RWPE2 (cell line): ENCODE measurements at regions not wholly inside any gene's neighbourhood (a gene's known extent, or its start where the extent isn't known, plus 50 kb on each side); places are given as distances from the start of the nearest gene placed in this dataset.

ENCODE experiments used
- ATAC-seq: fragments of 200-7000 bp; cut with Tn5 transposase; 3 replicates; pipeline ENCODE4 v1.9.1; 2021; ENCODE audit warnings: low read depth
- DNase-seq: peaks from one replicate; pipeline ENCODE4 v3.0.0-alpha.2; 2020; ENCODE audit warnings: low spot score
- H3K27ac ChIP-seq: fragments of 450-650 bp; 2 replicates; pipeline ENCODE4 v1.5.1; 2017; ENCODE audit warnings: mild to moderate bottlenecking; ENCODE audit not compliant: poor library complexity, severe bottlenecking
- H3K27me3 ChIP-seq: fragments of 250-450 bp; sonication (Bioruptor Pico); 2 replicates; pipeline ENCODE4 v1.5.1; 2021; ENCODE audit warnings: mild to moderate bottlenecking, moderate library complexity; ENCODE audit not compliant: insufficient read depth, poor library complexity, severe bottlenecking
- H3K36me3 ChIP-seq: fragments of 250-450 bp; sonication (Bioruptor Pico); 2 replicates; pipeline ENCODE4 v1.5.1; 2020; ENCODE audit warnings: low read depth, mild to moderate bottlenecking, moderate library complexity
- H3K4me1 ChIP-seq: fragments of 250-450 bp; sonication (Bioruptor Pico); 2 replicates; pipeline ENCODE4 v1.5.1; 2021; ENCODE audit warnings: mild to moderate bottlenecking, moderate library complexity; ENCODE audit not compliant: insufficient read depth, poor library complexity, severe bottlenecking
- H3K4me3 ChIP-seq: fragments of 250-450 bp; sonication (Bioruptor Pico); 2 replicates; pipeline ENCODE4 v1.5.1; 2021; ENCODE audit warnings: mild to moderate bottlenecking, moderate library complexity; ENCODE audit not compliant: severe bottlenecking
- H3K9me3 ChIP-seq: fragments of 250-450 bp; sonication (Bioruptor Pico); 2 replicates; pipeline ENCODE4 v1.5.1; 2021; ENCODE audit warnings: mild to moderate bottlenecking, moderate library complexity; ENCODE audit not compliant: severe bottlenecking
- CTCF ChIP-seq: fragments of 450-650 bp; IDR thresholded peaks from one replicate; pipeline ENCODE4 v1.5.1; 2017; ENCODE audit warnings: mild to moderate bottlenecking, moderate library complexity; ENCODE audit not compliant: poor library complexity, severe bottlenecking

- Histone ChIP-seq H3K27ac (no peak overlapping the region), H3K4me3 (no peak overlapping the region), H3K27me3 (no peaks in the 10 kb centered on the region), H3K9me3 (no peaks in the 10 kb centered on the region), H3K4me1 (no peaks in the 10 kb centered on the region), H3K36me3 (no peaks in the 10 kb centered on the region)
- ATAC-seq, result no peak
- no peak for TF ChIP-seq CTCF
- DNase-seq, result no peak
Measured at GRCh38 chr2:181313845-181314244, 143.3 kb upstream of the ITGA4 start.

- ATAC-seq (no peak), DNase-seq (no peak)
- H3K4me1 ChIP-seq, result no peaks in the 10 kb centered on the region
- no peak for TF ChIP-seq CTCF
- H3K4me3 ChIP-seq, result no peak overlapping the region
- no peaks in the 10 kb centered on the region for H3K9me3 ChIP-seq
- H3K27ac ChIP-seq, result no peak overlapping the region
- no peaks in the 10 kb centered on the region for H3K36me3 ChIP-seq
- H3K27me3 ChIP-seq, result no peaks in the 10 kb centered on the region
Measured at GRCh38 chr2:181314551-181314950, 142.6 kb upstream of the ITGA4 start.

DNA sequence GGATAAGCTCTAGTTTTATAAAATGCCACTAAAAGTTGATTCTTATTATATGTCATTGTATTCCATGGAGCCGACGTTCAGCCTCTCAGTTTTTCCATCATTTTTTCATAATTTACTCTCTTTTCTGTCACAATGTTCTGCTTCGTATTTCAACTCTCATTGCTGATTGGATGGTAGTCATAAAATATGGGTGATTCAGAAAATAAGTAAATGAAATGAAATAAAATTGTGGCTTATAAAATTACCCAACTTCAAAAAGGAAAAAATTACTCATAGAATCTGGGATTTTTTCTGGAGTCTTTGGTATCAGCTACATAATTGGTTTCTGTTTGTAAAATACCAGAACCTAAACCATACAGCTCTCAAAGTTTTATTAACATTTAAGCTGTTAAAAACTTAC lies 139.7 kb upstream of the ITGA4 start:
- DNase-seq, result no peak
- no peak for TF ChIP-seq CTCF
- H3K36me3 ChIP-seq, result no peaks in the 10 kb centered on the region
- ATAC-seq, result no peak
- no peaks in the 10 kb centered on the region for H3K9me3 ChIP-seq
- no peaks in the 10 kb centered on the region for H3K4me1 ChIP-seq
- no peak overlapping the region for H3K27ac ChIP-seq
- no peak overlapping the region for H3K4me3 ChIP-seq
- H3K27me3 ChIP-seq, result no peaks in the 10 kb centered on the region

GRCh38 chr2:181318504-181319280 lies 138.5 kb upstream of the ITGA4 start:
- Histone ChIP-seq H3K27ac (no peak overlapping the region), H3K36me3 (no peaks in the 10 kb centered on the region), H3K4me1 (no peaks in the 10 kb centered on the region), H3K27me3 (no peaks in the 10 kb centered on the region), H3K4me3 (no peak overlapping the region), H3K9me3 (no peaks in the 10 kb centered on the region)
- ATAC-seq (no peak), DNase-seq (no peak)
- TF ChIP-seq CTCF, result no peak

- Histone ChIP-seq H3K9me3 (no peaks in the 10 kb centered on the region), H3K4me1 (no peaks in the 10 kb centered on the region), H3K27me3 (no peaks in the 10 kb centered on the region), H3K27ac (no peak overlapping the region), H3K36me3 (no peaks in the 10 kb centered on the region), H3K4me3 (no peak overlapping the region)
- ATAC-seq (no peak), DNase-seq (no peak)
- no peak for TF ChIP-seq CTCF
Measured at GRCh38 chr2:181319286-181319685, 137.9 kb upstream of the ITGA4 start.
